ENCODE measurements at regions not wholly inside any gene's neighbourhood (a gene's known extent, or its start where the extent isn't known, plus 50 kb on each side); places are given as distances from the start of the nearest gene placed in this dataset.

GRCh38 chr11:130719220-130719915 lies 196.9 kb downstream of the SNX19 start:
- no peak overlapping the region for H3K4me3 ChIP-seq (ENCODE audit: low read length)
- DNase-seq (ENCODE audit: low read depth, low spot score): no peak

GRCh38 chr11:130720232-130721022 lies 195.9 kb downstream of the SNX19 start:
- no peak overlapping the region for H3K4me3 ChIP-seq (ENCODE audit: low read length)
- no peak for DNase-seq (ENCODE audit: low read depth, low spot score)

GRCh38 chr11:130721023-130721681 lies 195.1 kb downstream of the SNX19 start:
- H3K4me3 ChIP-seq (ENCODE audit: low read length): no peak overlapping the region
- no peak for DNase-seq (ENCODE audit: low read depth, low spot score)

GRCh38 chr11:130721736-130722135 lies 194.5 kb downstream of the SNX19 start:
- no peak for DNase-seq (ENCODE audit: low read depth, low spot score)
- H3K4me3 ChIP-seq (ENCODE audit: low read length): no peak overlapping the region

GRCh38 chr11:130722401-130722800 lies 193.9 kb downstream of the SNX19 start:
- no peak overlapping the region for H3K4me3 ChIP-seq (ENCODE audit: low read length)
- DNase-seq (ENCODE audit: low read depth, low spot score): no peak

GRCh38 chr11:130725421-130726233 lies 190.7 kb downstream of the SNX19 start:
- DNase-seq (ENCODE audit: low read depth, low spot score): no peak
- no peak overlapping the region for H3K4me3 ChIP-seq (ENCODE audit: low read length)

- DNase-seq (ENCODE audit: low read depth, low spot score): no peak
- H3K4me3 ChIP-seq (ENCODE audit: low read length): no peak overlapping the region
Observed at GRCh38 chr11:130726234-130727037, 189.8 kb downstream of the SNX19 start.

GRCh38 chr11:130727157-130728119 lies 188.8 kb downstream of the SNX19 start:
- no peak for DNase-seq (ENCODE audit: low read depth, low spot score)
- H3K4me3 ChIP-seq (ENCODE audit: low read length): no peak overlapping the region

- no peak for DNase-seq (ENCODE audit: low read depth, low spot score)
Observed at GRCh38 chr11:130728185-130729180, 187.8 kb downstream of the SNX19 start.

GRCh38 chr11:130729193-130729592 lies 187.1 kb downstream of the SNX19 start:
- no peak for DNase-seq (ENCODE audit: low read depth, low spot score)
- no peak overlapping the region for H3K4me3 ChIP-seq (ENCODE audit: low read length)

More at GRCh38 chr11:130728185-130729180, 187.8 kb downstream of the SNX19 start:
- H3K4me3 ChIP-seq (ENCODE audit: low read length): no peak overlapping the region

- H3K4me3 ChIP-seq (ENCODE audit: low read length): no peak overlapping the region
- DNase-seq (ENCODE audit: low read depth, low spot score): no peak
Observed at GRCh38 chr11:130729678-130730300, 186.5 kb downstream of the SNX19 start.

- DNase-seq (ENCODE audit: low read depth, low spot score): no peak
- H3K4me3 ChIP-seq (ENCODE audit: low read length): no peak overlapping the region
Observed at GRCh38 chr11:130731401-130731800, 184.9 kb downstream of the SNX19 start.

GRCh38 chr11:130732476-130732875 lies 183.8 kb downstream of the SNX19 start:
- no peak overlapping the region for H3K4me3 ChIP-seq (ENCODE audit: low read length)
- no peak for DNase-seq (ENCODE audit: low read depth, low spot score)

- peak; percentile 50 for DNase-seq (ENCODE audit: low read depth, low spot score)
- H3K4me3 ChIP-seq (ENCODE audit: low read length): no peak overlapping the region
Observed at GRCh38 chr11:130737041-130737830, 179.0 kb downstream of the SNX19 start.

GRCh38 chr11:130737866-130738431 lies 178.3 kb downstream of the SNX19 start:
- H3K4me3 ChIP-seq (ENCODE audit: low read length): no peak overlapping the region
- DNase-seq (ENCODE audit: low read depth, low spot score): no peak
